IPS-15b (cell line): ENCODE measurements at regions not wholly inside any gene's neighbourhood (a gene's known extent, or its start where the extent isn't known, plus 50 kb on each side); places are given as distances from the start of the nearest gene placed in this dataset.

ENCODE experiments used
- H3K27me3 ChIP-seq: one replicate; pipeline ENCODE4 v1.6.1; 2013; ENCODE audit warnings: low read length; ENCODE audit not compliant: control insufficient read depth, insufficient read depth
- H3K36me3 ChIP-seq: one replicate; pipeline ENCODE4 v1.6.1; 2013; ENCODE audit warnings: low read length; ENCODE audit not compliant: control insufficient read depth, insufficient read depth
- H3K4me1 ChIP-seq: one replicate; pipeline ENCODE4 v1.6.1; 2013; ENCODE audit warnings: mild to moderate bottlenecking, low read length; ENCODE audit not compliant: control insufficient read depth, insufficient read depth
- H3K4me3 ChIP-seq: one replicate; pipeline ENCODE4 v1.5.1; 2013; ENCODE audit warnings: low read depth, low read length
- H3K9ac ChIP-seq: one replicate; pipeline ENCODE4 v1.6.1; 2013; ENCODE audit warnings: low read depth, mild to moderate bottlenecking, low read length
- H3K9me3 ChIP-seq: one replicate; pipeline ENCODE4 v1.6.1; 2013; ENCODE audit warnings: mild to moderate bottlenecking, low read length; ENCODE audit not compliant: control insufficient read depth, insufficient read depth

DNA sequence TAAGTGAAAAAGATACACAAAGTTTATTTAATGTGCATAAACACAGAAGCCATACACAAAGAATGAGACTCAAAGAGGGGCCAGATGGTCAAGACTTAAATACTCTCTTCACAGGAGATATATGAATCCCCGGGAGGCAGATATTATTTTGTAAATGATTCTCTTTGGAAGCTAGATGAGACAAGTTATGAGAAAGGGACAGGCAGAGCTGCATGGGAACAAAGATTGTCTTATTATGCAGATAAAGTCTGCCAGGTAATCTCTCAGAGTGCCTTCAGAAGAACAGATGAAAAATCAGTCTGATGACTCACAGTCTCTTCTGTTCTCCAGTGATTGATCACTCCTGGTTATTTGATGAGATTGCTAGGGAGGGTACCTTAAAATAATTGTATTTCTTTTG lies 89.0 kb downstream of the NAF1 start:
- no peak overlapping the region for H3K9ac ChIP-seq
- H3K9me3 ChIP-seq = no peaks in the 10 kb centered on the region
- no peaks in the 10 kb centered on the region for H3K4me1 ChIP-seq
- no peak overlapping the region for H3K4me3 ChIP-seq
- H3K27me3 ChIP-seq = no peaks in the 10 kb centered on the region
- H3K36me3 ChIP-seq = no peaks in the 10 kb centered on the region

DNA sequence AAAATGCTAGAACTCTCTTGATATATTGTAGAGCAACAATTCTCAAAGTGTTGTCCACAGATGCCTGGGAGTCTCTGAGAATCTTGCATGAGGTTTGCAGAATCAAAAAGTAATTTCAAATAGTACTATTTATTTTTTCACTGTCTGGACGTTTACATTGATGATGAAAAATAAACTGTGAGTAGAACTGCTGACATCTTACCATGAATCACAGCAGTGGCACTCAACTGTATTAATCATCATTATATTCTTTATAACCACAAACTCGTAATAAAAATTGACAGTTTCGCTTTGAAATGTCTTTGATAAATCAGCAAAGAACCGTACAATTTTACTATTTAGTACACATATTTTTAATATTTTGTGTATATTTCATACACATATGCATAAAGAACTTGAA lies 94.5 kb downstream of the NAF1 start:
- Histone ChIP-seq H3K9ac (no peak overlapping the region), H3K36me3 (no peaks in the 10 kb centered on the region), H3K4me1 (no peaks in the 10 kb centered on the region), H3K27me3 (no peaks in the 10 kb centered on the region), H3K4me3 (no peak overlapping the region), H3K9me3 (no peaks in the 10 kb centered on the region)

DNA sequence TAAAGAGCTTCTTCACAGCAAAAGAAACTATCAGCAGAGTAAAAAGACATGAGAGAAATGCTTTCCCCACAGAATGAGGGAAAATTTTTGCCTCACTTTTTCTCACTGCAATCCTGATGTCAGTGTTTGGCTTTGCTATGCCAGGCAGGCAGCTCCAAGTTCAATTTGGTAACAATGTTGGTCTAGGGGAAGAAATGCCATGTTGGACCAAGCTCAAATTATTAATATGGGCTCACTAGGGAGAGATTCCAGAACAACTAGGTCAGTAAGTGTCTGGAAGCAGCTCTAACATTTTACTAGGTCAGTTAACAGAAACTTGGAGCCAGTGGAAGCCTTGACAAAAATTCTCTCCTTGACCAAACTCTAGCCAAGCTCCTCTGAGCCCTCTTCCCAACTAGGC lies 95.4 kb downstream of the NAF1 start:
- H3K4me1 ChIP-seq = no peaks in the 10 kb centered on the region
- H3K9ac ChIP-seq = no peak overlapping the region
- H3K27me3 ChIP-seq = no peaks in the 10 kb centered on the region
- no peaks in the 10 kb centered on the region for H3K36me3 ChIP-seq
- no peaks in the 10 kb centered on the region for H3K9me3 ChIP-seq
- no peak overlapping the region for H3K4me3 ChIP-seq

DNA sequence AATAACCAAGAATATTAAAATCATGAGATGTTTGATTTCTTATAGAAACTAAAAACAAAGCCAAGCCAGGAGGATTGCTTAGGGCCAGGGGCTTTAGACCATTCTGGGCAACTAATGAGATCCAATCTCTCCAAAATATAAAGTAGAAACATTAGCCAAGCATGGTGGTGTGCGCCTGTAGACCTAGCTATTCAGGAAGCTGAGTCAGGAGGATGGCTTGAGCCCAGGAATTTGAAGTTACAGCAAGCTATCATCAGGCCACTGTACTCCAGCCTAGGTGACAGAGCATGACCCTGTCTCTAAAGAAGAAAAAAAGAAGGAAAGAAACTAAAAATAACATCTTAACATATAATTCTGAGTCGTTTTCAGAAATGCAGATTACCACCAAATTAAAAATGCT lies 96.7 kb downstream of the NAF1 start:
- no peaks in the 10 kb centered on the region for H3K27me3 ChIP-seq
- H3K9me3 ChIP-seq = no peaks in the 10 kb centered on the region
- no peak overlapping the region for H3K9ac ChIP-seq
- H3K4me1 ChIP-seq = no peaks in the 10 kb centered on the region
- no peaks in the 10 kb centered on the region for H3K36me3 ChIP-seq
- no peak overlapping the region for H3K4me3 ChIP-seq

DNA sequence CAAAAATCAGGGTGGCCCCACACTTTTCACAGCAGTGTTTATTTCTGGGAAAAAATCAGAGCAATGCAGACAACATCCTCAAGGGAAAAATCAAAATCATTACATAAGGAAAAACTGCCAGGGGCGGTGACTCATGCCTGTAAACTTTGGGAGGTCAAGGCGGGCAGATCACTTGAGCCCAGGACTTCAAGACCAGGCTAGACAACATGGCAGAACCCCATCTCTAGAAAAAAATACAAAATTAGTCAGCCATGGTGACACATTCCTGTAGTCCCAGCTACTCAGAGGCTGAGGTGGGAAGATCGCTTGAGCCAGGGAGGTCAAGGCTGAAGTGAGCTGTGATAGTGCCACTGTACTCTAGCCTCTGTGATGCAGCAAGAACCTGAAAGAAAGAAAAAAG lies 102.8 kb downstream of the NAF1 start:
- Histone ChIP-seq H3K4me1 (no peaks in the 10 kb centered on the region), H3K36me3 (no peaks in the 10 kb centered on the region), H3K27me3 (no peaks in the 10 kb centered on the region), H3K4me3 (no peak overlapping the region), H3K9me3 (no peaks in the 10 kb centered on the region), H3K9ac (no peak overlapping the region)

DNA sequence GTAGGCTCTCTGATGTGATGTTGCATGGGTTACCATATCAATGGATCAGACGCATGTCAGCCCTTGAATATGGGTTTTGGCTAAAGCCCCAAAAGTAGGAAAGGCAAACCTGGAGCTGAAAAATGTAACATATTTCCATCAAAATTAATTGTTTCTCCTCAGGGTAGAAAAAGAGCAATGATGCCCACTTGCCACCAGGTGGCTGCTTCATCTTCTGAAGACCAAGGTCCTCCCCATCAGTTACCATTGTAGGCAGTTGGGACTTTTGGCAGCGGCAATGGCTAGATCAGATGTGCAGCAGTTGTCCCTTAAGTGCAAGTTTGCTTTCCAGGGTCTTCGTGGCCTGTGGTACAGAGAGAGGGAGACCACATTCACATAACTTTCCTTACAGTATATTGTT lies 118.2 kb downstream of the NAF1 start:
- Histone ChIP-seq H3K27me3 (no peaks in the 10 kb centered on the region), H3K4me1 (no peaks in the 10 kb centered on the region), H3K4me3 (no peak overlapping the region), H3K9ac (no peak overlapping the region), H3K36me3 (no peaks in the 10 kb centered on the region), H3K9me3 (no peaks in the 10 kb centered on the region)

DNA sequence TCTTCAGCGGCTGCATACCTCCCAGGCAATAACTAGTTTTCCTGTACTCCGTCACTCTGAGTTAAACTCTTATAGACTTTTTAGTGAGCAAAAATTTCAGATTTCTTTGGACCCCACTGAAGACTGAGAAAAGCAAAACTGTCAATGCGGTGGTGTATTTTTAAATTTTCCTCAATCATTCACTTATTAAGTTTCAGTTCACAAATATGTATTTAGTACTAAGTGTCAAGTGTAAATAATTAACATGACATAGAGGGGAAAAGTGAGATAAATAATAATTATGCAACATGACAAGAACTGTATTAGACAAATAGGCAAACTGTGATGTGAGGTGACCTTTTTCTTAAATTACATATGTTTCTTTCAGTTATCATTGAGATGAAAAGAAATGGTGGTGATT lies 124.4 kb downstream of the NAF1 start:
- Histone ChIP-seq H3K9ac (no peak overlapping the region), H3K9me3 (no peaks in the 10 kb centered on the region), H3K4me1 (no peaks in the 10 kb centered on the region), H3K36me3 (no peaks in the 10 kb centered on the region), H3K4me3 (no peak overlapping the region), H3K27me3 (no peaks in the 10 kb centered on the region)

DNA sequence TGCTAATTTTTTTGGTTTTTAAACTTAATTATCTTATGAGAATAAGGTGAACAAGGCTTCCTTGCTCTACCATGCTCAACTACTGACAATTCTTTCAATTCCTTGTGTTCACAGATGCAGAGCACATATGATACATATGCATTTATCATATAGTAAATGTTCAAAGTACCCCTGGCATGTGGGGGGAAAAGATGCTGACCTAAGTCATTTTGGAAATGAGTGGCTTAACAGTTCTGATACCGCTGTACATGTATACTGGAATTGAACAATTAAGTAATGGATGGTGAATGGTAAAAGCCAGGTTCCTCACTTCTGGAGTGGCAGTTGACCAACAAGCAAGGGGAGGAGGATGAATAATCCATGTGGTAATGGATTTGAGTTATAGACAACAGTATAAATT lies 149.6 kb downstream of the NAF1 start:
- H3K4me3 ChIP-seq = no peak overlapping the region
- H3K36me3 ChIP-seq = no peaks in the 10 kb centered on the region
- no peaks in the 10 kb centered on the region for H3K9me3 ChIP-seq
- no peak overlapping the region for H3K9ac ChIP-seq
- no peaks in the 10 kb centered on the region for H3K4me1 ChIP-seq
- no peaks in the 10 kb centered on the region for H3K27me3 ChIP-seq

DNA sequence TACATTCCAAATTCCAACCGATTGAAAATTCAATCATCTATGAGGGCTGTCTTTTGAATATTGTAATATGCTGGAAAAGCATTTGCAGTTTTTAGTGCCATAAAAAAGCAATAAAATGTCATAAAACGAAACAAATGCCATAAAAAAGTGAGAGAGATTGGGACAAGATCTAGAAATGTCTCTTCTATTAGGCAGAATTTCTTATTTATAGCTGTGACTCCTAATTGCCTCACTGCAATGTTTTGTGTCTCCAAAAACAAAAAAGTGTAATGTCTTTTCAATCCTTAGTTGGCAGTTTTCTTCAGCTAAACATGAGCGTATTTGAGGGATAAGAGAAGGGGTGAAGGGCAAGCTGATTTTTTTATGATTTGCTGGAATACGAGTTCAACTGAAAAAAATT lies 153.9 kb downstream of the NAF1 start:
- Histone ChIP-seq H3K4me3 (no peak overlapping the region), H3K9me3 (no peaks in the 10 kb centered on the region), H3K4me1 (no peaks in the 10 kb centered on the region), H3K9ac (no peak overlapping the region), H3K36me3 (no peaks in the 10 kb centered on the region), H3K27me3 (no peaks in the 10 kb centered on the region)

DNA sequence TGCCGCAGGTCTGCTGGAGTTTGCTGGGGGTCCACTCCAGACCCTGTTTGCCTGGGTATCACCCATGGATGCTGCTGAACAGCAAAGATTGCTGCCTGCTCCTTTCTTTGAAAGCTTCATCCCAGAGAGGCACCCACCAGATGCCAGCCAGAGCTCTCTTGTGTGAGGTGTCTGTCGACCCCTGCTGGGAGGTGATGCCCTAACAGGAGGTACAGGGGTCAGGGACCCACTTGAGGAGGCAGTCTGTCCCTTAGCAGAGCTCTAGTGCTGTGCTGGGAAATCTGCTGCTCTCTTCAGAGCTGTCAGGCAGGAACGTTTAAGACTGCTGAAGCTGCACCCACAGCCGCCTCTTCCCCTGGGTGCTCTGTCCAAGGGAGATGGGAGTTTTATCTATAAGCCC lies 162.7 kb downstream of the NAF1 start:
- Histone ChIP-seq H3K4me3 (no peak overlapping the region), H3K9me3 (no peaks in the 10 kb centered on the region), H3K4me1 (no peaks in the 10 kb centered on the region), H3K36me3 (no peaks in the 10 kb centered on the region), H3K9ac (no peak overlapping the region), H3K27me3 (no peaks in the 10 kb centered on the region)

DNA sequence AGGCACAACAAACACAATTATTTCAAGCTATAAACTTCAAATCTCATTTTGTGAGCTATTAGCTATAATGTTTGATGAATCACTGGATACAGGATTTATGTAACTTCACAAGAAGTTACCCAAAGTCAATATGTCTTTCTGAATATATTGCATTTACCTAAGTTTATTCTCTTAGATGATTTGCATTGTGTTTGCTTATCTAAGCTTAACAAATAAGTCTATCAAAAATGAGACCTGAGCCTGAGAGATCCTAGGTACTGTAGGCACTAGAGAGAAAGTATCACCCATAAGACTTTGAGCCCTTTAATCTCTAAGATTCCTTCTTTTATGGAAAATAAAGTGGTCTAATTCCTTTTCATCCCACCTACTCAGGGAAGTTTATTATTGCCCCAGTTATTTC lies 178.2 kb downstream of the NAF1 start:
- Histone ChIP-seq H3K9me3 (no peaks in the 10 kb centered on the region), H3K9ac (no peak overlapping the region), H3K4me1 (no peaks in the 10 kb centered on the region), H3K4me3 (no peak overlapping the region), H3K36me3 (no peaks in the 10 kb centered on the region), H3K27me3 (no peaks in the 10 kb centered on the region)

DNA sequence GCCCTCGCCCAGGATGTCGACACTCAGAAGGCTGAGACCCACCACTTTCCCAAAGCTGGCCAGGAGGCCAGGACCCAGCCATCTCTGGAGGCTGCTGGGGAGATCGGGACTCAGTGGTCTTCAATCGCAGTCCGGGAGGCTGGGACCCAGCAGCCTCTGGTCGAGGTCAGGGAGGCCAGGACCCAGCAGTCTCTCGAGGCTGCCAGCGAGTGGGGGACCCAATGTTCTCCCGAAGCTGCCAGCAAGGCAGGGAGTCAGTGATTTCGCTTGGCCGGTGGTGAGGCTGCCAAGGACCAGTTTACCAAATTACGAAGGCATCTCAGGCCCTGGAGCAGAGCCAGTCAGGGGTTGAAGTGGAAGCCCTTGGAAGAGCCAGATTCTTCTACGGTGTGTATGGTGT lies 181.6 kb downstream of the NAF1 start:
- no peaks in the 10 kb centered on the region for H3K9me3 ChIP-seq
- H3K4me3 ChIP-seq = no peak overlapping the region
- H3K4me1 ChIP-seq = no peaks in the 10 kb centered on the region
- no peaks in the 10 kb centered on the region for H3K27me3 ChIP-seq
- no peak overlapping the region for H3K9ac ChIP-seq
- no peaks in the 10 kb centered on the region for H3K36me3 ChIP-seq

DNA sequence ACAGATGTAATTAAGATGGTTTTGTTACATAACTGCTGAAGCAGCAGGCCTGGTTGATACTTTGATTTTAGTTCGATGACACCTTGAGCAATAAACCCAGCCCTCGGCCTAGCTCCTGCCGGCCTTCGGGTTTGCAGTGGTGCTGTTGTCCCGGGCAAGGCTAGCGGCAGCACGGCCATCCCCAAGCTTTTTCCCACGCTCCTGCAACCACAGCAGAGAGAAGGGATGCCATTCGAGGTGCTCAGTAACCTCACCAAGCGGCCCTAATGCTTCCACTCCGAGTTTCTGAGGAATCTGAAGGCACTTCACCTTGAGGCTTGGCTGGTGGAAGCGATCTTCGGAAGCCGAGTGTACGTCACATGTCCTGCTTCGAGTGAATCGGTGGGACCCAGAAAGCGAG lies 182.1 kb downstream of the NAF1 start:
- Histone ChIP-seq H3K4me1 (no peaks in the 10 kb centered on the region), H3K27me3 (no peaks in the 10 kb centered on the region), H3K36me3 (no peaks in the 10 kb centered on the region), H3K4me3 (no peak overlapping the region), H3K9me3 (no peaks in the 10 kb centered on the region), H3K9ac (no peak overlapping the region)
